IMR-90 (cell line): ENCODE measurements at regions not wholly inside any gene's neighbourhood (a gene's known extent, or its start where the extent isn't known, plus 50 kb on each side); places are given as distances from the start of the nearest gene placed in this dataset.

Experiments used
- CEBPB ChIP-seq: IDR thresholded peaks from 2 replicates; pipeline ENCODE4 v1.6.1; 2012; ENCODE audit warnings: low read depth, low read length, improper control_type of control experiment
- MAZ ChIP-seq: IDR thresholded peaks from 2 replicates; pipeline ENCODE4 v1.6.1; 2012; ENCODE audit warnings: low read depth, mild to moderate bottlenecking, low read length, improper control_type of control experiment, moderate library complexity, borderline replicate concordance

- TF ChIP-seq CEBPB (no peak), MAZ (no peak)
These were observed 71.6 kb downstream of the MCFD2 start for GRCh38 chr2:46844034-46844433.
